ENCODE measurements at regions not wholly inside any gene's neighbourhood (a gene's known extent, or its start where the extent isn't known, plus 50 kb on each side); places are given as distances from the start of the nearest gene placed in this dataset.

- TF ChIP-seq ZNF473 (tag by site-specific recombination; IDR thresholded peaks at IDR 0.05): no peak
- no peak for TF ChIP-seq CTCF (tag by site-specific recombination; IDR thresholded peaks at IDR 0.05)
- TF ChIP-seq PRDM4 (tag by site-specific recombination; IDR thresholded peaks at IDR 0.05): no peak
- TF ChIP-seq ZNF510 (tag by site-specific recombination; IDR thresholded peaks at IDR 0.05; ENCODE audit: insufficient replicate concordance): no peak
- no peak for TF ChIP-seq YY1 (tag by site-specific recombination; IDR thresholded peaks at IDR 0.05)
- TF ChIP-seq ZBTB1 (tag by site-specific recombination; IDR thresholded peaks at IDR 0.05): no peak
These were observed 285.1 kb downstream of the HS3ST3A1 start for GRCh38 chr17:13316657-13317056.
